Activated CD4-positive, alpha-beta T cell treated with anti-CD3 and anti-CD28 coated beads for 36 hours (primary cell): ENCODE measurements at regions not wholly inside any gene's neighbourhood (a gene's known extent, or its start where the extent isn't known, plus 50 kb on each side); places are given as distances from the start of the nearest gene placed in this dataset.
"Not testable (repeated sequence)": the region's sequence is repeated elsewhere in the genome, so short reads cannot be mapped to it uniquely, and the experiment has no call there.

ENCODE experiments used
- ATAC-seq: fragments of 200-7000 bp; cut with Tn5 transposase; one replicate; pipeline ENCODE4 v1.10.0; 2021; ENCODE audit warnings: mild to moderate bottlenecking, moderate library complexity
- CTCF ChIA-PET: fragments of 350-600 bp; sonication (Branson Sonifier 250); formaldehyde crosslinking; loops from one replicate; lab custom pipeline; 2021; ENCODE audit warnings: antibody characterized with exemption; lab: Charles Lee
- POLR2A ChIA-PET: fragments of 350-600 bp; sonication (Branson Sonifier 250); formaldehyde crosslinking; loops from one replicate; lab custom pipeline; 2021; ENCODE audit warnings: antibody characterized with exemption, inconsistent platforms; lab: Charles Lee
- DNase-seq: peaks from one replicate; pipeline ENCODE4 v3.0.0-alpha.2; 2020
- H3K27ac Mint-ChIP-seq: one replicate; pipeline ENCODE4 v1.8.0; 2021; ENCODE audit warnings: mixed read lengths
- H3K27me3 Mint-ChIP-seq: one replicate; pipeline ENCODE4 v1.8.0; 2021; ENCODE audit warnings: mixed read lengths
- H3K36me3 Mint-ChIP-seq: one replicate; pipeline ENCODE4 v1.8.0; 2021; ENCODE audit warnings: low read depth, mixed read lengths
- H3K4me1 Mint-ChIP-seq: one replicate; pipeline ENCODE4 v1.8.0; 2021; ENCODE audit warnings: mixed read lengths
- H3K4me3 Mint-ChIP-seq: one replicate; pipeline ENCODE4 v1.8.0; 2021; ENCODE audit warnings: mild to moderate bottlenecking, moderate library complexity, mixed read lengths
- H3K9me3 Mint-ChIP-seq: one replicate; pipeline ENCODE4 v1.8.0; 2021; ENCODE audit warnings: low read depth, mixed read lengths
- intact Hi-C, 2 experiments: fragments of 100-400 bp; cut with DNase I in 1 of 2; cut with micrococcal nuclease in 1 of 2; formaldehyde crosslinking; loops; one replicate each; pipeline versions ENCODE4 v1.14.2 to v1.15.1; 2022 to 2024; cut with DNase I, micrococcal nuclease

GRCh38 chr9:126071076-126071750, 255.4 kb upstream of the MVB12B start:
- Mint-ChIP-seq H3K4me1 (no peaks in the 10 kb centered on the region), H3K36me3 (no peaks in the 10 kb centered on the region), H3K27me3 (peaks cover 7% of the 10 kb centered on the region), H3K27ac (no peak overlapping the region), H3K4me3 (no peak overlapping the region), H3K9me3 (no peaks in the 10 kb centered on the region)
- intact Hi-C loops, result no loop called here
- CTCF ChIA-PET, result interaction anchor here (0.8 kb wide), 1 partner anchor 32 kb away, joined by 3 read pairs; no protein-coding TSS in a partner anchor
- POLR2A ChIA-PET, result no interaction called here
- ATAC-seq, result no peak
- no peak for DNase-seq

GRCh38 chr9:126077656-126078055, 249.0 kb upstream of the MVB12B start:
- H3K27ac Mint-ChIP-seq, CTCF ChIA-PET, POLR2A ChIA-PET, H3K27me3 Mint-ChIP-seq, ATAC-seq, H3K36me3 Mint-ChIP-seq, DNase-seq, H3K4me1 Mint-ChIP-seq, H3K9me3 Mint-ChIP-seq, H3K4me3 Mint-ChIP-seq, intact Hi-C loops: not testable (repeated sequence)

- peaks cover 13% of the 10 kb centered on the region for H3K4me1 Mint-ChIP-seq
- H3K4me3 Mint-ChIP-seq, result no peak overlapping the region
- ATAC-seq, result no peak
- intact Hi-C loops, result no loop called here
- no peak overlapping the region for H3K27ac Mint-ChIP-seq
- ChIA-PET POLR2A (no interaction called here), CTCF (interaction anchor here (0.8 kb wide), 1 partner anchor 25 kb away, joined by 3 read pairs; no protein-coding TSS in a partner anchor)
- peaks cover 19% of the 10 kb centered on the region for H3K27me3 Mint-ChIP-seq
- DNase-seq, result no peak
- H3K9me3 Mint-ChIP-seq, result no peaks in the 10 kb centered on the region
- no peaks in the 10 kb centered on the region for H3K36me3 Mint-ChIP-seq
Measured at GRCh38 chr9:126080641-126081040, 246.0 kb upstream of the MVB12B start.

- H3K4me1 Mint-ChIP-seq, result peaks cover 13% of the 10 kb centered on the region
- POLR2A ChIA-PET, result no interaction called here
Measured at GRCh38 chr9:126081746-126082145, 244.9 kb upstream of the MVB12B start.

GRCh38 chr9:126084008-126084407, 242.6 kb upstream of the MVB12B start:
- H3K27me3 Mint-ChIP-seq, result peaks cover 16% of the 10 kb centered on the region
- H3K36me3 Mint-ChIP-seq, result no peaks in the 10 kb centered on the region
- no peak for ATAC-seq
- CTCF ChIA-PET, result no interaction called here
- POLR2A ChIA-PET, result no interaction called here
- intact Hi-C loops, result no loop called here
- H3K4me1 Mint-ChIP-seq, result peaks cover 13% of the 10 kb centered on the region
- H3K27ac Mint-ChIP-seq, result no peak overlapping the region
- no peak for DNase-seq
- no peaks in the 10 kb centered on the region for H3K9me3 Mint-ChIP-seq
- H3K4me3 Mint-ChIP-seq, result no peak overlapping the region

More at GRCh38 chr9:126081746-126082145, 244.9 kb upstream of the MVB12B start:
- H3K4me3 Mint-ChIP-seq, result no peak overlapping the region
- CTCF ChIA-PET, result no interaction called here
- no peaks in the 10 kb centered on the region for H3K9me3 Mint-ChIP-seq
- H3K27me3 Mint-ChIP-seq, result peaks cover 21% of the 10 kb centered on the region
- no peak overlapping the region for H3K27ac Mint-ChIP-seq
- DNase-seq (no peak), ATAC-seq (no peak)
- intact Hi-C loops, result no loop called here
- H3K36me3 Mint-ChIP-seq, result no peaks in the 10 kb centered on the region

- intact Hi-C loops, result no loop called here
- ChIA-PET POLR2A (no interaction called here), CTCF (interaction anchor here (0.6 kb wide), 1 partner anchor 1232 kb away, joined by 3 read pairs; no protein-coding TSS in a partner anchor)
- Mint-ChIP-seq H3K27ac (no peak overlapping the region), H3K9me3 (no peaks in the 10 kb centered on the region), H3K36me3 (no peaks in the 10 kb centered on the region), H3K4me1 (peaks cover 13% of the 10 kb centered on the region), H3K4me3 (no peak overlapping the region), H3K27me3 (peaks cover 14% of the 10 kb centered on the region)
- no peak for DNase-seq
- no peak for ATAC-seq
Measured at GRCh38 chr9:126084696-126085095, 241.9 kb upstream of the MVB12B start.

GRCh38 chr9:126085170-126085569, 241.5 kb upstream of the MVB12B start:
- H3K36me3 Mint-ChIP-seq, result no peaks in the 10 kb centered on the region
- ATAC-seq, result no peak
- ChIA-PET POLR2A (no interaction called here), CTCF (interaction anchor here (0.6 kb wide), 1 partner anchor 1233 kb away, joined by 3 read pairs; no protein-coding TSS in a partner anchor)
- H3K9me3 Mint-ChIP-seq, result no peaks in the 10 kb centered on the region
- H3K4me1 Mint-ChIP-seq, result peaks cover 13% of the 10 kb centered on the region
- H3K4me3 Mint-ChIP-seq, result no peak overlapping the region
- no peak for DNase-seq
- H3K27me3 Mint-ChIP-seq, result peaks cover 14% of the 10 kb centered on the region
- intact Hi-C loops, result no loop called here
- no peak overlapping the region for H3K27ac Mint-ChIP-seq

- intact Hi-C loops, result no loop called here
- no peaks in the 10 kb centered on the region for H3K9me3 Mint-ChIP-seq
- no peak overlapping the region for H3K27ac Mint-ChIP-seq
- peaks cover 14% of the 10 kb centered on the region for H3K27me3 Mint-ChIP-seq
- POLR2A ChIA-PET, result no interaction called here
- H3K36me3 Mint-ChIP-seq, result no peaks in the 10 kb centered on the region
- CTCF ChIA-PET, result interaction anchor here (0.6 kb wide), 1 partner anchor 1332 kb away, joined by 3 read pairs; no protein-coding TSS in a partner anchor
- H3K4me3 Mint-ChIP-seq, result no peak overlapping the region
- peaks cover 13% of the 10 kb centered on the region for H3K4me1 Mint-ChIP-seq
- DNase-seq (no peak), ATAC-seq (no peak)
Measured at GRCh38 chr9:126088336-126088735, 238.3 kb upstream of the MVB12B start.

- Mint-ChIP-seq H3K27ac (no peak overlapping the region), H3K9me3 (no peaks in the 10 kb centered on the region)
- CTCF ChIA-PET, result no interaction called here
Measured at GRCh38 chr9:126089789-126090188, 236.8 kb upstream of the MVB12B start.

GRCh38 chr9:126093771-126094170, 232.9 kb upstream of the MVB12B start:
- ATAC-seq, result no peak
- Mint-ChIP-seq H3K4me1 (no peaks in the 10 kb centered on the region), H3K36me3 (no peaks in the 10 kb centered on the region), H3K4me3 (no peak overlapping the region), H3K27me3 (peaks cover 5% of the 10 kb centered on the region), H3K27ac (no peak overlapping the region), H3K9me3 (no peaks in the 10 kb centered on the region)
- POLR2A ChIA-PET, result no interaction called here
- CTCF ChIA-PET, result interaction anchor here (0.6 kb wide), 2 partner anchors 16 to 735 kb away, joined by 3 to 4 read pairs; no protein-coding TSS in a partner anchor
- DNase-seq, result no peak
- intact Hi-C loops, result no loop called here

More at GRCh38 chr9:126089789-126090188, 236.8 kb upstream of the MVB12B start:
- POLR2A ChIA-PET, result no interaction called here
- Mint-ChIP-seq H3K36me3 (no peaks in the 10 kb centered on the region), H3K4me3 (no peak overlapping the region), H3K27me3 (peaks cover 9% of the 10 kb centered on the region), H3K4me1 (peaks cover under 1% of the 10 kb centered on the region)
- intact Hi-C loops, result no loop called here
- DNase-seq (no peak), ATAC-seq (no peak)

GRCh38 chr9:126095546-126096190, 231.0 kb upstream of the MVB12B start:
- DNase-seq (no peak), ATAC-seq (no peak)
- Mint-ChIP-seq H3K4me1 (no peaks in the 10 kb centered on the region), H3K4me3 (no peak overlapping the region), H3K9me3 (no peaks in the 10 kb centered on the region), H3K27ac (no peak overlapping the region), H3K27me3 (peaks cover 5% of the 10 kb centered on the region), H3K36me3 (no peaks in the 10 kb centered on the region)
- intact Hi-C loops, result no loop called here
- ChIA-PET POLR2A (no interaction called here), CTCF (no interaction called here)

GRCh38 chr9:126096340-126096739, 230.3 kb upstream of the MVB12B start:
- Mint-ChIP-seq H3K27ac (no peak overlapping the region), H3K4me3 (no peak overlapping the region), H3K36me3 (no peaks in the 10 kb centered on the region), H3K4me1 (no peaks in the 10 kb centered on the region), H3K27me3 (peaks cover 3% of the 10 kb centered on the region), H3K9me3 (no peaks in the 10 kb centered on the region)
- intact Hi-C loops, result no loop called here
- ATAC-seq, result no peak
- CTCF ChIA-PET, result no interaction called here
- POLR2A ChIA-PET, result no interaction called here
- no peak for DNase-seq
